ENCODE measurements at regions not wholly inside any gene's neighbourhood (a gene's known extent, or its start where the extent isn't known, plus 50 kb on each side); places are given as distances from the start of the nearest gene placed in this dataset.

DNA sequence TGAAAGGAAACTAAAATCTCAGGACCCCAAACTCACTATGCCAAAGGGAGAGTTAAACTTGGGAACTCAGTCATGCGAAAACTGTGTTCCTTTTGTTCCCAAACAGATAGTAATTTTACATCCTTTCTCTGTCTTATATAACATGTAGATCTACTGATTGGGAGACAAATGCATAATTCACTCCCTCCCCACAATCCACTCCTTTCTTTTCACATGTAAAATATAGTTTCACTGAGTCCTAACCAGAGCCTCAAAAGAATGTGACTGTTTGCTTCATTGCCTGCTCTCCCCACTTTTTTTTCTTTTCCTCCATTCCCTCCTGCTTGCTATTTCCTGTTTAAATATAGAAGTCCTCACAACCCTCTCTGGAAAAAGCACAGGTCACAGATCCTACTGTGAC, 699.3 kb upstream of the ADGRL3 start:
- TF ChIP-seq, protein P1, sequence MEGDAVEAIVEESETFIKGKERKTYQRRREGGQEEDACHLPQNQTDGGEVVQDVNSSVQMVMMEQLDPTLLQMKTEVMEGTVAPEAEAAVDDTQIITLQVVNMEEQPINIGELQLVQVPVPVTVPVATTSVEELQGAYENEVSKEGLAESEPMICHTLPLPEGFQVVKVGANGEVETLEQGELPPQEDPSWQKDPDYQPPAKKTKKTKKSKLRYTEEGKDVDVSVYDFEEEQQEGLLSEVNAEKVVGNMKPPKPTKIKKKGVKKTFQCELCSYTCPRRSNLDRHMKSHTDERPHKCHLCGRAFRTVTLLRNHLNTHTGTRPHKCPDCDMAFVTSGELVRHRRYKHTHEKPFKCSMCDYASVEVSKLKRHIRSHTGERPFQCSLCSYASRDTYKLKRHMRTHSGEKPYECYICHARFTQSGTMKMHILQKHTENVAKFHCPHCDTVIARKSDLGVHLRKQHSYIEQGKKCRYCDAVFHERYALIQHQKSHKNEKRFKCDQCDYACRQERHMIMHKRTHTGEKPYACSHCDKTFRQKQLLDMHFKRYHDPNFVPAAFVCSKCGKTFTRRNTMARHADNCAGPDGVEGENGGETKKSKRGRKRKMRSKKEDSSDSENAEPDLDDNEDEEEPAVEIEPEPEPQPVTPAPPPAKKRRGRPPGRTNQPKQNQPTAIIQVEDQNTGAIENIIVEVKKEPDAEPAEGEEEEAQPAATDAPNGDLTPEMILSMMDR (IDR thresholded peaks at IDR 0.05): no peak
- TF ChIP-seq POLR2A (IDR thresholded peaks at IDR 0.05) (no peak), POLR2AphosphoS5 (IDR thresholded peaks at IDR 0.05) (no peak), EP300 (IDR thresholded peaks at IDR 0.05) (no peak)

Data from upper lobe of left lung (tissue), 4 donors.